ENCODE measurements at regions not wholly inside any gene's neighbourhood (a gene's known extent, or its start where the extent isn't known, plus 50 kb on each side); places are given as distances from the start of the nearest gene placed in this dataset.

- ChIA-PET CTCF (no interaction called here), POLR2A (no interaction called here)
- Histone ChIP-seq H3K27ac (ENCODE audit: low read depth, low read length) (no peak overlapping the region), H3K4me1 (ENCODE audit: control insufficient read depth in 2 of 2, insufficient read depth in 2 of 2, low read length in 2 of 2) (no peaks in the 10 kb centered on the region), H3K9me3 (ENCODE audit: control insufficient read depth in 2 of 3, low read length in 3 of 3) (no peaks in the 10 kb centered on the region), H3K36me3 (ENCODE audit: control insufficient read depth in 2 of 3, insufficient read depth in 3 of 3, low read length in 3 of 3) (no peaks in the 10 kb centered on the region), H3K4me3 (ENCODE audit: low read length) (no peak overlapping the region), H3K27me3 (ENCODE audit: control insufficient read depth in 2 of 2, insufficient read depth in 2 of 2, low read length in 2 of 2) (no peaks in the 10 kb centered on the region)
- intact Hi-C loops (cut with micrococcal nuclease): no loop called here
- H3K36me3 Mint-ChIP-seq: no peaks in the 10 kb centered on the region
- ATAC-seq: no peak
- H3K27me3 Mint-ChIP-seq: peaks cover 0 to 4% (median 0%) of the 10 kb centered on the region in 5 donors
- H3K4me1 Mint-ChIP-seq: no peaks in the 10 kb centered on the region
- DNase-seq: no peak
- peaks cover 0 to 20% (median 2%) of the 10 kb centered on the region in 11 donors for H3K9me3 Mint-ChIP-seq
- H3K4me3 Mint-ChIP-seq: no peak overlapping the region
- H3K27ac Mint-ChIP-seq: no peak overlapping the region
Observed at GRCh38 chr2:208573569-208573968, 167.0 kb downstream of the PTH2R start.

- no peaks in the 10 kb centered on the region for H3K27me3 ChIP-seq (ENCODE audit: control insufficient read depth in 2 of 2, insufficient read depth in 2 of 2, low read length in 2 of 2)
- peaks cover 0 to 19% (median under 1%) of the 10 kb centered on the region in 11 donors for H3K9me3 Mint-ChIP-seq
- H3K4me3 Mint-ChIP-seq: no peak overlapping the region
- DNase-seq (no peak), ATAC-seq (no peak)
- no peak overlapping the region for H3K4me3 ChIP-seq (ENCODE audit: low read length)
- no peaks in the 10 kb centered on the region for H3K4me1 Mint-ChIP-seq
- ChIA-PET POLR2A (no interaction called here), CTCF (no interaction called here)
- H3K27ac Mint-ChIP-seq: no peak overlapping the region
- no peaks in the 10 kb centered on the region for H3K36me3 Mint-ChIP-seq
- no peaks in the 10 kb centered on the region for H3K36me3 ChIP-seq (ENCODE audit: control insufficient read depth in 2 of 3, insufficient read depth in 3 of 3, low read length in 3 of 3)
- no peaks in the 10 kb centered on the region for H3K9me3 ChIP-seq (ENCODE audit: control insufficient read depth in 2 of 3, low read length in 3 of 3)
- intact Hi-C loops (cut with micrococcal nuclease): no loop called here
- no peaks in the 10 kb centered on the region for H3K27me3 Mint-ChIP-seq
- H3K4me1 ChIP-seq (ENCODE audit: control insufficient read depth in 2 of 2, insufficient read depth in 2 of 2, low read length in 2 of 2): no peaks in the 10 kb centered on the region
- no peak overlapping the region for H3K27ac ChIP-seq (ENCODE audit: low read depth, low read length)
Observed at GRCh38 chr2:208579678-208580077, 173.1 kb downstream of the PTH2R start.

- Mint-ChIP-seq H3K9me3 (peaks cover 0 to 2% (median 0%) of the 10 kb centered on the region in 11 donors), H3K4me3 (no peak overlapping the region), H3K27me3 (no peaks in the 10 kb centered on the region), H3K4me1 (no peaks in the 10 kb centered on the region), H3K36me3 (no peaks in the 10 kb centered on the region), H3K27ac (no peak overlapping the region)
- H3K36me3 ChIP-seq (ENCODE audit: control insufficient read depth in 2 of 3, insufficient read depth in 3 of 3, low read length in 3 of 3): no peaks in the 10 kb centered on the region
- intact Hi-C loops (cut with micrococcal nuclease): no loop called here
- H3K9me3 ChIP-seq (ENCODE audit: control insufficient read depth in 2 of 3, low read length in 3 of 3): no peaks in the 10 kb centered on the region
- CTCF ChIA-PET: no interaction called here
- H3K4me1 ChIP-seq (ENCODE audit: control insufficient read depth in 2 of 2, insufficient read depth in 2 of 2, low read length in 2 of 2): no peaks in the 10 kb centered on the region
- H3K27ac ChIP-seq (ENCODE audit: low read depth, low read length): no peak overlapping the region
- ATAC-seq (no peak), DNase-seq (no peak)
- POLR2A ChIA-PET: no interaction called here
- H3K4me3 ChIP-seq (ENCODE audit: low read length): no peak overlapping the region
- H3K27me3 ChIP-seq (ENCODE audit: control insufficient read depth in 2 of 2, insufficient read depth in 2 of 2, low read length in 2 of 2): no peaks in the 10 kb centered on the region
Observed at GRCh38 chr2:208584378-208584985, 177.9 kb downstream of the PTH2R start.

GRCh38 chr2:208586516-208586915, 179.9 kb downstream of the PTH2R start:
- H3K4me3 ChIP-seq (ENCODE audit: low read length): no peak overlapping the region
- ATAC-seq (no peak), DNase-seq (no peak)
- no peak overlapping the region for H3K27ac Mint-ChIP-seq
- ChIA-PET POLR2A (no interaction called here), CTCF (no interaction called here)
- H3K4me1 Mint-ChIP-seq: no peaks in the 10 kb centered on the region
- no peak overlapping the region for H3K4me3 Mint-ChIP-seq
- H3K27me3 Mint-ChIP-seq: no peaks in the 10 kb centered on the region
- peaks cover 0 to 5% (median 0%) of the 10 kb centered on the region in 11 donors for H3K9me3 Mint-ChIP-seq
- H3K36me3 ChIP-seq (ENCODE audit: control insufficient read depth in 2 of 3, insufficient read depth in 3 of 3, low read length in 3 of 3): no peaks in the 10 kb centered on the region
- H3K27ac ChIP-seq (ENCODE audit: low read depth, low read length): no peak overlapping the region
- no peaks in the 10 kb centered on the region for H3K27me3 ChIP-seq (ENCODE audit: control insufficient read depth in 2 of 2, insufficient read depth in 2 of 2, low read length in 2 of 2)
- H3K9me3 ChIP-seq (ENCODE audit: control insufficient read depth in 2 of 3, low read length in 3 of 3): no peaks in the 10 kb centered on the region
- intact Hi-C loops (cut with micrococcal nuclease): no loop called here
- H3K4me1 ChIP-seq (ENCODE audit: control insufficient read depth in 2 of 2, insufficient read depth in 2 of 2, low read length in 2 of 2): no peaks in the 10 kb centered on the region
- H3K36me3 Mint-ChIP-seq: no peaks in the 10 kb centered on the region

GRCh38 chr2:208594642-208595385, 188.2 kb downstream of the PTH2R start:
- ChIA-PET POLR2A (no interaction called here), CTCF (no interaction called here)
- H3K4me1 ChIP-seq (ENCODE audit: control insufficient read depth in 2 of 2, insufficient read depth in 2 of 2, low read length in 2 of 2): no peaks in the 10 kb centered on the region
- no peaks in the 10 kb centered on the region for H3K36me3 ChIP-seq (ENCODE audit: control insufficient read depth in 2 of 3, insufficient read depth in 3 of 3, low read length in 3 of 3)
- DNase-seq: no peak
- Mint-ChIP-seq H3K9me3 (peaks cover 0 to 10% (median 0%) of the 10 kb centered on the region in 11 donors), H3K27ac (no peak overlapping the region), H3K27me3 (no peaks in the 10 kb centered on the region), H3K36me3 (no peaks in the 10 kb centered on the region), H3K4me3 (no peak overlapping the region), H3K4me1 (no peaks in the 10 kb centered on the region)
- no peaks in the 10 kb centered on the region for H3K27me3 ChIP-seq (ENCODE audit: control insufficient read depth in 2 of 2, insufficient read depth in 2 of 2, low read length in 2 of 2)
- no peaks in the 10 kb centered on the region for H3K9me3 ChIP-seq (ENCODE audit: control insufficient read depth in 2 of 3, low read length in 3 of 3)
- no peak overlapping the region for H3K4me3 ChIP-seq (ENCODE audit: low read length)
- intact Hi-C loops (cut with micrococcal nuclease): no loop called here
- no peak overlapping the region for H3K27ac ChIP-seq (ENCODE audit: low read depth, low read length)
- no peak for ATAC-seq

- intact Hi-C loops (cut with micrococcal nuclease): no loop called here
- CTCF ChIA-PET: no interaction called here
- Mint-ChIP-seq H3K4me3 (no peak overlapping the region), H3K27me3 (no peaks in the 10 kb centered on the region), H3K4me1 (no peaks in the 10 kb centered on the region), H3K9me3 (peaks cover 0 to 12% (median 4%) of the 10 kb centered on the region in 11 donors), H3K27ac (no peak overlapping the region), H3K36me3 (no peaks in the 10 kb centered on the region)
- Histone ChIP-seq H3K27ac (ENCODE audit: low read depth, low read length) (no peak overlapping the region), H3K36me3 (ENCODE audit: control insufficient read depth in 2 of 3, insufficient read depth in 3 of 3, low read length in 3 of 3) (no peaks in the 10 kb centered on the region), H3K9me3 (ENCODE audit: control insufficient read depth in 2 of 3, low read length in 3 of 3) (no peaks in the 10 kb centered on the region), H3K27me3 (ENCODE audit: control insufficient read depth in 2 of 2, insufficient read depth in 2 of 2, low read length in 2 of 2) (no peaks in the 10 kb centered on the region), H3K4me1 (ENCODE audit: control insufficient read depth in 2 of 2, insufficient read depth in 2 of 2, low read length in 2 of 2) (no peaks in the 10 kb centered on the region), H3K4me3 (ENCODE audit: low read length) (no peak overlapping the region)
- DNase-seq (no peak), ATAC-seq (no peak)
- POLR2A ChIA-PET: no interaction called here
Observed at GRCh38 chr2:208595386-208596275, 189.0 kb downstream of the PTH2R start.

All from naive thymus-derived CD4-positive, alpha-beta T cell (primary cell).